Testis (tissue), 2 donors: ENCODE measurements at regions not wholly inside any gene's neighbourhood (a gene's known extent, or its start where the extent isn't known, plus 50 kb on each side); places are given as distances from the start of the nearest gene placed in this dataset.

Experiments used
- DNase-seq: peaks from one replicate; pipeline ENCODE4 v3.0.0-alpha.2; 2019
- H3K27ac ChIP-seq, 2 donors: fragments of 200-600 bp; sonication (generic); one replicate each; pipeline ENCODE4 v1.5.1; 2019
- H3K27me3 ChIP-seq: fragments of 200-600 bp; sonication (generic); one replicate; pipeline ENCODE4 v1.5.1; 2019
- H3K36me3 ChIP-seq: fragments of 200-600 bp; sonication (generic); one replicate; pipeline ENCODE4 v1.5.1; 2017; ENCODE audit warnings: low read depth; ENCODE audit errors: missing control alignments
- H3K4me1 ChIP-seq: fragments of 200-600 bp; sonication (generic); one replicate; pipeline ENCODE4 v1.5.1; 2019
- H3K4me3 ChIP-seq, 2 donors: fragments of 200-600 bp; sonication (generic); one replicate each; pipeline ENCODE4 v1.5.1; 2017 to 2019
- H3K9me3 ChIP-seq: fragments of 200-600 bp; sonication (generic); one replicate; pipeline ENCODE4 v1.5.1; 2017
- POLR2A ChIP-seq: fragments of 450-650 bp; IDR thresholded peaks from one replicate; pipeline ENCODE4 v1.6.1; 2017; ENCODE audit warnings: antibody characterized with exemption, mild to moderate bottlenecking, moderate library complexity
- WGBS, 2 donors: methylation state at CpG; one replicate each; pipeline ENCODE4 v1.1.5; 2018; 5-methylcytosine and 5-hydroxymethylcytosine counted together
- intact Hi-C: fragments of 100-400 bp; cut with DNase I; formaldehyde crosslinking; loops from one replicate; pipeline ENCODE4 v1.15.1; 2023; ENCODE audit warnings: low total_unique reads
- TF ChIP-seq, protein P1 (sequence below), 3 experiments: fragments of 450-650 bp in 2 of 3; fragments of 200-600 bp in 1 of 3; sonication (generic) in 1 of 3; IDR thresholded peaks; one replicate each; pipeline ENCODE4 v1.5.1; 2016 to 2019; ENCODE audit warnings: antibody characterized with exemption in 3 of 3, mild to moderate bottlenecking in 2 of 3, moderate library complexity in 1 of 3

DNA sequence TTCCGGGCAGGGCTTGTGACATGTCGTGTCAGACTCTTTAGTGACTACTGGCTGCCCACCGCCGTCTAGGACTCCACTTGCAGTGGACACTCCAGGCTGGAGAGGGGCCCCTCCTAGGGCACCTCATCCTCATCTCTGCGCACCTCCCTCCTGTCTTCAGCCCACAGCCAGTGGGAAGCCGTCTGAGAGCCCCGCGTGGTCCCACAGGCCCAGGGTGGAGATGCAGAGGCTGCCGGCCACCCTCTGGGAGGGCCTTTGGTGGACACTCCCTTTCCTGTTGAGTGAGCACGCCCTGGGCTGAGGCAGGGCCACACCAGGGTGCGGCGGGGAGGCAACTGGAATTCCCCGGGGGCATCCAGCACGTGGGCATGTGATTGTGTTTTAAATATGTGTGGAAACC lies 80.5 kb downstream of the IRX2 start:
- no peak for TF ChIP-seq POLR2A
- TF ChIP-seq, protein P1, sequence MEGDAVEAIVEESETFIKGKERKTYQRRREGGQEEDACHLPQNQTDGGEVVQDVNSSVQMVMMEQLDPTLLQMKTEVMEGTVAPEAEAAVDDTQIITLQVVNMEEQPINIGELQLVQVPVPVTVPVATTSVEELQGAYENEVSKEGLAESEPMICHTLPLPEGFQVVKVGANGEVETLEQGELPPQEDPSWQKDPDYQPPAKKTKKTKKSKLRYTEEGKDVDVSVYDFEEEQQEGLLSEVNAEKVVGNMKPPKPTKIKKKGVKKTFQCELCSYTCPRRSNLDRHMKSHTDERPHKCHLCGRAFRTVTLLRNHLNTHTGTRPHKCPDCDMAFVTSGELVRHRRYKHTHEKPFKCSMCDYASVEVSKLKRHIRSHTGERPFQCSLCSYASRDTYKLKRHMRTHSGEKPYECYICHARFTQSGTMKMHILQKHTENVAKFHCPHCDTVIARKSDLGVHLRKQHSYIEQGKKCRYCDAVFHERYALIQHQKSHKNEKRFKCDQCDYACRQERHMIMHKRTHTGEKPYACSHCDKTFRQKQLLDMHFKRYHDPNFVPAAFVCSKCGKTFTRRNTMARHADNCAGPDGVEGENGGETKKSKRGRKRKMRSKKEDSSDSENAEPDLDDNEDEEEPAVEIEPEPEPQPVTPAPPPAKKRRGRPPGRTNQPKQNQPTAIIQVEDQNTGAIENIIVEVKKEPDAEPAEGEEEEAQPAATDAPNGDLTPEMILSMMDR (IDR thresholded peaks at IDR 0.05), result no peak
- Histone ChIP-seq H3K27me3 (no peaks in the 10 kb centered on the region), H3K36me3 (no peaks in the 10 kb centered on the region), H3K4me3 (no peak overlapping the region), H3K9me3 (no peaks in the 10 kb centered on the region), H3K4me1 (no peaks in the 10 kb centered on the region), H3K27ac (no peak overlapping the region)
- no peak for DNase-seq
- WGBS, 2 donors, result 81 to 82% methylated on average over 6 to 14 of the region's 14 CpGs
- intact Hi-C loops, result no loop called here

DNA sequence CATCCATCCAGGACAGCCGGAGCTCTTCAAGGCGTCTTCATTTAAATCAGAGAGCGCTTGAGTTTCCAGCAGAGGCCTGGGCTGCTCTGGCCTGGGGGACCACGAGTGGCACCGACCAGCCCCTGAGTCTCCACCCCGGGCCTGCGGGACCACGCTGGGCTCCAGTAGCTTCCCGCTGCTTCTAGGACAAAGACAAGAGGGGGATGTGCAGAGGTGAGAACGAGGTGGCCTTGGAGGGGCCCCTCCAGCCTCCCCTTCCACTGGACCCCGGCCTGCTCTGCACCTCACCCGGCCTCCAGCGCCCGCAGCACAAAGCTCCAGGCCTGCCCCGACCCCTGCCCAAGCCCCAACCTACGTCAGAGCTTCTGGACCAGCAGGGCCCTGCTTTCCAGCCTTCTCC lies 81.6 kb downstream of the IRX2 start:
- TF ChIP-seq, protein P1 (IDR thresholded peaks at IDR 0.05), result no peak
- TF ChIP-seq POLR2A, result no peak
- Histone ChIP-seq H3K4me1 (no peaks in the 10 kb centered on the region), H3K27ac (no peak overlapping the region), H3K9me3 (no peaks in the 10 kb centered on the region), H3K27me3 (no peaks in the 10 kb centered on the region), H3K36me3 (no peaks in the 10 kb centered on the region), H3K4me3 (no peak overlapping the region)
- intact Hi-C loops, result no loop called here
- 57 to 73% methylated on average over 16 of the region's 16 CpGs for WGBS, 2 donors
- DNase-seq, result no peak

DNA sequence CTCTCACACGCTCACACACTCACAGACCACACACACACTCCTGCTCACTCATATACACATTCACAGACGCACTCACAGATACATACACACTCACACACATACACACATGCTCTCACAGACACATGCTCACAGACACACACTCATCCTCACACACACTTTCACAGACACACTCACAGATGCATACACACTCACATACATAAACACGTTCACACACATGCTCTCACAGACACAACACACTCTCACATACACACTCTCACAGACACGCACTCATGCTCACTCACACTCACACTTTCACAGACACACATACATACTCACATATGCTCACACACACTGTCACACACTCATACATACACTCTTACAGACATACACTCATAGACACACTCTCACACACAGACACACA lies 82.2 kb downstream of the IRX2 start:
- TF ChIP-seq POLR2A, result no peak
- TF ChIP-seq, protein P1 (IDR thresholded peaks at IDR 0.05), result no peak
- no peak for DNase-seq
- no peaks in the 10 kb centered on the region for H3K36me3 ChIP-seq
- 77 to 81% methylated on average over 4 of the region's 4 CpGs for WGBS, 2 donors
- H3K27me3 ChIP-seq, result no peaks in the 10 kb centered on the region
- no peak overlapping the region for H3K27ac ChIP-seq
- no peaks in the 10 kb centered on the region for H3K4me1 ChIP-seq
- intact Hi-C loops, result no loop called here
- H3K4me3 ChIP-seq, result no peak overlapping the region
- H3K9me3 ChIP-seq, result no peaks in the 10 kb centered on the region

DNA sequence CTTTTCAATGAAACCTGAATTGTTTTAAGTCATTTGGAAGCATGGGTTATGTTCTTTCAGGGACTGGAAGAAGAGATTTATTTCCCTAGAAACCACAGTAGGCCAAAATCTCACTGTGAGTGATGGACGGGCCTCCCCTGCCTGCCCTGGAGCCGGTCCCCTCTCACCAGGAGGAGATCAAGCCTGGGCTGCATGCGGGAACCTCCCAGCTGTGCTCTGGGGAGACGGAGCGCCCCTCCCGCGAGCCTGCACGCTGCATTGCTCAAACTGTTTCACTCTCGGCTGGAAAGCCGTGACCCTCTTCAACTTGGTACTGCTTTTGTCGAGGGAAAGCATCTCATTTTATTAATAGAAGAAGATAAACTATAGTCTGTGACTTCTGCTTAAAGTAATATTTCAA lies 85.4 kb downstream of the IRX2 start:
- 22 to 34% methylated on average over 10 to 11 of the region's 11 CpGs for WGBS, 2 donors
- H3K27me3 ChIP-seq, result no peaks in the 10 kb centered on the region
- no peak for DNase-seq
- TF ChIP-seq POLR2A, result no peak
- H3K27ac ChIP-seq, result no peak overlapping the region
- intact Hi-C loops, result no loop called here
- no peaks in the 10 kb centered on the region for H3K4me1 ChIP-seq
- H3K36me3 ChIP-seq, result no peaks in the 10 kb centered on the region
- H3K9me3 ChIP-seq, result no peaks in the 10 kb centered on the region
- H3K4me3 ChIP-seq, result no peak overlapping the region

DNA sequence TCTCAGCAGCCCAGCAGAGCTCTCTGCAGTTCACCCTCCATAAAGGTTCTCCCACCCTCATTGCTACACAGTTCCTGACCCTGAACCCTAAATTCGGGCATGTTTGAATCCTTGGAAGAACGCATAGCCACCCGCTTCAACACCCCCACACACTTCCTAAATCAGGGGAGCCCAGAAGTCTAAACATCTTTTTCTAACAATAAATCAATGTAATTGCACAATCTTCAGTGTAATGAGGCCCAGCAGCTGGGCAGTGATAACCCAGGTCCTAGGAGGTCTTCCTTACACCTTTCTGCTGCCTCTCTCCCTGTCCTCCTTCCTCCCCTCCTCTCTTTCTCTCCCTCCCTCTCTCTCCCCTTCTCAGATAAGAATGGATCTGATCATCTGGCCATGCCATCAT lies 88.0 kb downstream of the IRX2 start:
- no peaks in the 10 kb centered on the region for H3K27me3 ChIP-seq
- intact Hi-C loops, result no loop called here
- 34 to 38% methylated on average over 3 of the region's 3 CpGs for WGBS, 2 donors
- TF ChIP-seq, protein P1 (IDR thresholded peaks at IDR 0.05), result no peak
- TF ChIP-seq POLR2A, result no peak
- no peak overlapping the region for H3K27ac ChIP-seq
- H3K9me3 ChIP-seq, result no peaks in the 10 kb centered on the region
- no peak overlapping the region for H3K4me3 ChIP-seq
- H3K36me3 ChIP-seq, result no peaks in the 10 kb centered on the region
- no peaks in the 10 kb centered on the region for H3K4me1 ChIP-seq
- DNase-seq, result no peak
